Activated T-cell treated with anti-CD3 and anti-CD28 coated beads, Interleukin-2, amount 50 U/mL, for 24 hours (primary cell): ENCODE measurements at regions not wholly inside any gene's neighbourhood (a gene's known extent, or its start where the extent isn't known, plus 50 kb on each side); places are given as distances from the start of the nearest gene placed in this dataset.
"Not testable (repeated sequence)": the region's sequence is repeated elsewhere in the genome, so short reads cannot be mapped to it uniquely, and the experiment has no call there.

ENCODE experiments used
- DNase-seq: peaks from one replicate; pipeline ENCODE4 v3.0.0-alpha.2; 2020
- H3K27ac Mint-ChIP-seq: 2 replicates; pipeline ENCODE4 v1.8.0; 2020; ENCODE audit warnings: mild to moderate bottlenecking, mixed read lengths
- H3K27me3 Mint-ChIP-seq: 2 replicates; pipeline ENCODE4 v1.8.0; 2020; ENCODE audit warnings: mixed read lengths
- H3K36me3 Mint-ChIP-seq: 2 replicates; pipeline ENCODE4 v1.8.0; 2020; ENCODE audit warnings: low read depth, mixed read lengths
- H3K4me1 Mint-ChIP-seq: 2 replicates; pipeline ENCODE4 v1.8.0; 2020; ENCODE audit warnings: low read depth, mixed read lengths
- H3K4me3 Mint-ChIP-seq: 2 replicates; pipeline ENCODE4 v1.8.0; 2020; ENCODE audit warnings: mild to moderate bottlenecking, moderate library complexity, mixed read lengths
- H3K9me3 Mint-ChIP-seq: 2 replicates; pipeline ENCODE4 v1.8.0; 2020; ENCODE audit warnings: mixed read lengths

DNA sequence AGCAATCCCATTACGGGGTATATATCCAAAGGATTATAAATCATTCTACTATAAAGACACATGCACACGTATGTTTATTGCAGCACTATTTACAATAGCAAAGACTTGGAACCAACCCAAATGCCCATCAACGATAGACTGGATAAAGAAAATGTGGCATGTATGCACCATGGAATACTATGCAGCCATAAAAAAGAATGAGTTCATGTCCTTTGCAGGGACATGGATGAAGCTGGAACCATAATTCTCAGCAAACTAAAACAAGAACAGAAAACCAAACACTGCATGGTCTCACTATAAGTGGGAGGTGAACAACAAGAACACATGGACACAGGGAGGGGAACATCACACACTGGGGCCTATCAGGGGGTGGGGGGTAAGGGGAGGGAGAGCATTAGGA, 56.1 kb upstream of the UXT start:
- DNase-seq, H3K27ac Mint-ChIP-seq, H3K4me3 Mint-ChIP-seq, H3K9me3 Mint-ChIP-seq, H3K4me1 Mint-ChIP-seq, H3K36me3 Mint-ChIP-seq: not testable (repeated sequence)
- peaks cover 45% of the 10 kb centered on the region for H3K27me3 Mint-ChIP-seq

DNA sequence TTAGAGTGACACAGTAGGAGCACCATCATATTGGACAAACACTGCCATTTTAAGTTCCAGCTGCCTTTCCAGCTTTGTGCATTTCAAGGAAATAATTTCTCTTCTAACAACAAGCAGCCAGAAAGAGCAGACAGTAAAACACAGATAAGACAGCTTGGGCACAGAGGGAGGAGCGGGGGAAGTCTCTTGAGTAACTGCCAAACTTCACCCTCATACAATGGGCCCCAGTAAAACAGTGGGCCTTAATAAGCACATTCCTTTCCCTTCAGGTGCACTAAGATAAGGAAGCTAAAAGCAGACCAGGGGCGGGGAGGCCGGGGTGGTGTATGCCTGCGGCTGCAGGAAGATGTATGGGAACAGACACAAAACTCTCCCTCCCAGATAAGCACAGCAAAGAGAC, 53.7 kb upstream of the UXT start:
- H3K9me3 Mint-ChIP-seq, H3K27ac Mint-ChIP-seq, DNase-seq, H3K36me3 Mint-ChIP-seq, H3K4me3 Mint-ChIP-seq, H3K4me1 Mint-ChIP-seq: not testable (repeated sequence)
- peaks cover 61% of the 10 kb centered on the region for H3K27me3 Mint-ChIP-seq

DNA sequence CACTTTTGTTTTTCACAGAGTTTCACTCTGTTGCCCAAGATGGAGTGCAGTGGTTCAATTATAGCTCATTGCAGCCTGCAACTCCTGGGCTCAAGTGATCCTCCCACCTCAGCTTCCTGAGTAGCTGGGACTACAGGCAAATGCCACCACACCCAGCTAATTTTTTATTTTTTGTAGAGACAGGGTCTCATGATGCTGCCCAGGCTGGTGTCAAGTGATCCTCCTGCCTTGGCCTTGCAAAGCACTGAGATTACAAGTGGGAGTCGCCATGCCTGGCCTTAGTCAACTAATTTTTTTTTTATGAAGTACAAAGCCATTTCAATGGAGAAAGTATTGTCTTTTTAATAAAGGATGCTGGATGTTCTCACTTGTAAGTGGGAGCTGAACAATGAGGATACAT, 51.3 kb upstream of the UXT start:
- Mint-ChIP-seq H3K9me3 (no peaks in the 10 kb centered on the region), H3K27me3 (peaks cover 83% of the 10 kb centered on the region), H3K4me3 (no peak overlapping the region), H3K36me3 (no peaks in the 10 kb centered on the region), H3K4me1 (peaks cover 2% of the 10 kb centered on the region), H3K27ac (no peak overlapping the region)
- no peak for DNase-seq
